ENCODE measurements at regions not wholly inside any gene's neighbourhood (a gene's known extent, or its start where the extent isn't known, plus 50 kb on each side); places are given as distances from the start of the nearest gene placed in this dataset.

- TF ChIP-seq ZNF318 (CRISPR knock-in tag; IDR thresholded peaks at IDR 0.05): no peak
- TF ChIP-seq NCOR1 (IDR thresholded peaks at IDR 0.05; ENCODE audit: borderline replicate concordance, low read length): no peak
- no peak for TF ChIP-seq STAT6 (CRISPR knock-in tag; IDR thresholded peaks at IDR 0.05; ENCODE audit: borderline replicate concordance)
- TF ChIP-seq ZNF615 (CRISPR knock-in tag; IDR thresholded peaks at IDR 0.05; ENCODE audit: borderline replicate concordance): no peak
- no peak for TF ChIP-seq CTCF (CRISPR knock-in tag; IDR thresholded peaks at IDR 0.05)
- no peak for TF ChIP-seq ZNF18 (CRISPR knock-in tag; IDR thresholded peaks at IDR 0.05; ENCODE audit: insufficient replicate concordance)
- TF ChIP-seq REST (IDR thresholded peaks at IDR 0.05; ENCODE audit: borderline replicate concordance in 1 of 2, low read depth in 1 of 2, low read length in 2 of 2): no peak
- no peak for TF ChIP-seq ZNF12 (CRISPR knock-in tag; IDR thresholded peaks at IDR 0.05)
- no peak for TF ChIP-seq CHD2 (IDR thresholded peaks at IDR 0.05; ENCODE audit: low read depth, low read length)
- no peak for TF ChIP-seq NFE2L1 (CRISPR knock-in tag; IDR thresholded peaks at IDR 0.05; ENCODE audit: borderline replicate concordance)
- no peak for TF ChIP-seq MTF2 (CRISPR knock-in tag; IDR thresholded peaks at IDR 0.05; ENCODE audit: borderline replicate concordance)
- TF ChIP-seq MEIS1 (CRISPR knock-in tag; IDR thresholded peaks at IDR 0.05; ENCODE audit: borderline replicate concordance): no peak
- TF ChIP-seq TAF1 (CRISPR knock-in tag; IDR thresholded peaks at IDR 0.05): no peak
- no peak for TF ChIP-seq BRCA1 (CRISPR knock-in tag; IDR thresholded peaks at IDR 0.05)
Measured at GRCh38 chr10:28426392-28427159, 106.3 kb upstream of the WAC start.

All from HepG2 (cell line).